Lower leg skin (tissue), 3 donors: ENCODE measurements at regions not wholly inside any gene's neighbourhood (a gene's known extent, or its start where the extent isn't known, plus 50 kb on each side); places are given as distances from the start of the nearest gene placed in this dataset.

Source experiments
- CTCF ChIP-seq, 3 donors: fragments of 450-650 bp; IDR thresholded peaks; one replicate each; pipeline ENCODE4 v1.5.1; 2016; ENCODE audit warnings: antibody characterized with exemption in 3 of 3, mild to moderate bottlenecking in 3 of 3, moderate library complexity in 2 of 3
- POLR2A ChIP-seq, 2 donors: fragments of 450-650 bp; IDR thresholded peaks; one replicate each; pipeline ENCODE4 v1.6.1; 2016 to 2017; ENCODE audit warnings: antibody characterized with exemption in 2 of 2, mild to moderate bottlenecking in 1 of 2, moderate library complexity in 1 of 2

- no peak for TF ChIP-seq CTCF (IDR thresholded peaks at IDR 0.05)
- no peak for TF ChIP-seq POLR2A (IDR thresholded peaks at IDR 0.05)
These were observed 828.2 kb downstream of the JRKL start for GRCh38 chr11:97218011-97218410.
